GM23338 (cell line): ENCODE measurements at regions not wholly inside any gene's neighbourhood (a gene's known extent, or its start where the extent isn't known, plus 50 kb on each side); places are given as distances from the start of the nearest gene placed in this dataset.

ENCODE experiments used
- ATAC-seq: fragments of 200-7000 bp; cut with Tn5 transposase; 3 replicates; pipeline ENCODE4 v1.9.1; 2020
- DNase-seq: peaks from one replicate; pipeline ENCODE4 v3.0.0-alpha.2; 2015; ENCODE audit warnings: low spot score
- H2AFZ ChIP-seq: fragments of 200-600 bp; sonication (generic); 2 replicates; pipeline ENCODE4 v1.8.0; 2016; ENCODE audit warnings: antibody characterized with exemption, mild to moderate bottlenecking, moderate library complexity
- H3F3A ChIP-seq: fragments of 200-600 bp; sonication (generic); replicated peaks from 2 replicates; pipeline ENCODE4 v1.8.0; 2017; ENCODE audit warnings: antibody characterized with exemption, mixed run types, low read depth
- H3K27ac ChIP-seq: fragments of 200-600 bp; sonication (generic); 2 replicates; pipeline ENCODE4 v1.6.1; 2016; ENCODE audit warnings: low read depth
- H3K27me3 ChIP-seq: fragments of 200-600 bp; sonication (generic); 2 replicates; pipeline ENCODE4 v1.8.0; 2016; ENCODE audit warnings: mild to moderate bottlenecking, mixed run types, moderate library complexity; ENCODE audit not compliant: insufficient read depth
- H3K36me3 ChIP-seq: fragments of 200-600 bp; sonication (generic); 2 replicates; pipeline ENCODE4 v1.8.0; 2016; ENCODE audit warnings: mild to moderate bottlenecking; ENCODE audit not compliant: insufficient read depth
- H3K4me1 ChIP-seq: fragments of 200-600 bp; sonication (generic); 2 replicates; pipeline ENCODE4 v1.8.0; 2016; ENCODE audit warnings: mild to moderate bottlenecking, moderate library complexity; ENCODE audit not compliant: insufficient read depth
- H3K4me2 ChIP-seq: fragments of 200-600 bp; sonication (generic); 2 replicates; pipeline ENCODE4 v1.7.1; 2017; ENCODE audit warnings: mixed run types
- H3K4me3 ChIP-seq: fragments of 200-600 bp; sonication (generic); 2 replicates; pipeline ENCODE4 v1.6.1; 2016; ENCODE audit warnings: mixed run types
- H3K79me2 ChIP-seq: fragments of 200-600 bp; sonication (generic); replicated peaks from 2 replicates; pipeline ENCODE4 v1.8.0; 2017; ENCODE audit warnings: mild to moderate bottlenecking; ENCODE audit not compliant: insufficient read depth
- H3K9me2 ChIP-seq: fragments of 200-600 bp; sonication (generic); 2 replicates; pipeline ENCODE4 v1.8.0; 2017; ENCODE audit not compliant: insufficient read depth
- H4K20me1 ChIP-seq: fragments of 200-600 bp; sonication (generic); replicated peaks from 2 replicates; pipeline ENCODE4 v1.8.0; 2017; ENCODE audit warnings: mild to moderate bottlenecking; ENCODE audit not compliant: insufficient read depth
- H3K27ac Mint-ChIP-seq: 2 replicates; pipeline ENCODE4 v1.8.0; 2020; ENCODE audit warnings: inconsistent platforms, mild to moderate bottlenecking, moderate library complexity, mixed read lengths
- H3K27me3 Mint-ChIP-seq: 3 replicates; pipeline ENCODE4 v1.8.0; 2022; ENCODE audit warnings: low read depth, mild to moderate bottlenecking, moderate library complexity, mixed read lengths, inconsistent platforms; ENCODE audit not compliant: insufficient read depth, poor library complexity
- H3K36me3 Mint-ChIP-seq: 3 replicates; pipeline ENCODE4 v1.8.0; 2021; ENCODE audit warnings: low read depth, mild to moderate bottlenecking, inconsistent platforms, moderate library complexity, mixed read lengths
- H3K4me1 Mint-ChIP-seq: 3 replicates; pipeline ENCODE4 v1.8.0; 2020; ENCODE audit warnings: mild to moderate bottlenecking, inconsistent platforms, mixed read lengths
- H3K4me3 Mint-ChIP-seq: 3 replicates; pipeline ENCODE4 v1.8.0; 2021; ENCODE audit warnings: moderate library complexity, mild to moderate bottlenecking, inconsistent platforms, mixed read lengths
- H3K9me3 Mint-ChIP-seq: 3 replicates; pipeline ENCODE4 v1.8.0; 2020; ENCODE audit warnings: moderate library complexity, mild to moderate bottlenecking, inconsistent platforms, mixed read lengths
- EZH2 ChIP-seq: fragments of 200-600 bp; sonication (generic); IDR thresholded peaks from one replicate; pipeline ENCODE4 v1.8.0; 2017; ENCODE audit warnings: antibody characterized with exemption, mild to moderate bottlenecking, low read depth; ENCODE audit not compliant: unreplicated experiment
- EZH2phosphoT487 ChIP-seq: fragments of 200-600 bp; sonication (generic); IDR thresholded peaks from one replicate; pipeline ENCODE4 v1.8.1; 2018; ENCODE audit warnings: antibody characterized with exemption; ENCODE audit not compliant: unreplicated experiment
- JUNB ChIP-seq: IDR thresholded peaks from one replicate; pipeline ENCODE4 v1.6.1; 2016; ENCODE audit warnings: antibody characterized with exemption; ENCODE audit not compliant: unreplicated experiment
- NANOG ChIP-seq: IDR thresholded peaks from 2 replicates; pipeline ENCODE4 v1.6.1; 2016; ENCODE audit warnings: antibody characterized with exemption, borderline replicate concordance
- POLR2AphosphoS5 ChIP-seq: IDR thresholded peaks from 2 replicates; pipeline ENCODE4 v1.6.1; 2016; ENCODE audit warnings: antibody characterized with exemption, low read depth
- STAT1 ChIP-seq: IDR thresholded peaks from one replicate; pipeline ENCODE4 v1.6.1; 2016; ENCODE audit warnings: antibody characterized with exemption; ENCODE audit not compliant: unreplicated experiment
- ZNF114 ChIP-seq: fragments of 250-450 bp; sonication (Bioruptor Pico); IDR thresholded peaks from 2 replicates; pipeline ENCODE4 v1.5.0; 2020; ENCODE audit warnings: mild to moderate bottlenecking, moderate library complexity
- ZNF331 ChIP-seq: fragments of 250-450 bp; sonication (Bioruptor Pico); IDR thresholded peaks from 2 replicates; pipeline ENCODE4 v1.5.0; 2020; ENCODE audit warnings: low read depth, mild to moderate bottlenecking, moderate library complexity
- TF ChIP-seq, protein P1 (sequence below), 2 experiments: fragments of 200-600 bp in 1 of 2; sonication (generic) in 1 of 2; conservative IDR thresholded peaks; 2 replicates each; pipeline versions ENCODE4 v1.5.1 to v1.6.1; 2016 to 2017; ENCODE audit warnings: antibody characterized with exemption in 2 of 2, low read depth in 2 of 2, mild to moderate bottlenecking in 2 of 2, moderate library complexity in 1 of 2
- TF ChIP-seq, protein P2 (sequence below): IDR thresholded peaks from 2 replicates; pipeline ENCODE4 v1.6.1; 2016; ENCODE audit warnings: antibody characterized with exemption
- TF ChIP-seq, protein P3 (sequence below): IDR thresholded peaks from one replicate; pipeline ENCODE4 v1.6.1; 2018; ENCODE audit warnings: antibody characterized with exemption; ENCODE audit not compliant: unreplicated experiment

DNA sequence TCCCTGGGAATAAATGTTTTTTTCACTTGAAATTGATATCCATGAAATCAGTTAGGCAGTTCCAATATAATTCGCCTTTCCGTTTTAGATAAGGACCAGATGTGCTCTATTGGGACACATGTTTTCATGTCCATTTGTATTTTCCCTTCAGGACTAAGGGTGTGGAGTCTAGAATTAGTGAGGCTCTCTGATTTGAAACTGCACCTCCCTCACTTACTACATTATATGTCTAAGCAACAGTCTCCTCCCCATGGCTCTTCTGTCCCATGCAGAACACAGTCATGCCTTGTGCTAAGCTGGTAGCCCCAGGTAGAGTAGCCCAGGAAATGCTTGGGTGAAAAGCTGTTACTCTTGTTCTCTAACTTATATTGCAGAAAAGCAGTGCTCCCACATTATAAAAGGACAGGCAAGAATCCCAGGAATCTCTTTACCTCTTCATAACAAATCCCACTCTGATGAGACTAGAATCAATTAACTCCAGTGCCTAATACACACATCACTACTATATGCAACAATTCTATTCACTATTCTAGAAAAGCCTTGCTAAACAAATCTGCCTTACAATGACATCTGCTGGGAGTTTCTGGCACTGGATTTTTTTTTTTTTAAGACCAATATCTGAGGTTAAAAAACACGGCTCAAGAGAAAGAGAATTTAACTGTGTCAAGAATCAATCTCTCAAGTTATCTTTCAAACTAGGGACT, 293.9 kb downstream of the SNX13 start:
- H3K27ac ChIP-seq: no peak overlapping the region
- 0 out of 2 replicates have a peak, but pooled peaks cover 4% of the 10 kb centered on the region for H3K4me1 ChIP-seq
- no peaks in the 10 kb centered on the region for H3K27me3 ChIP-seq
- H3K4me2 ChIP-seq: no peak overlapping the region
- peaks cover 21% of the 10 kb centered on the region for H3K9me3 Mint-ChIP-seq
- ATAC-seq (peak; percentile 64), DNase-seq (peak; percentile 38)
- peaks cover 11% of the 10 kb centered on the region for H3K36me3 Mint-ChIP-seq
- H3F3A ChIP-seq: no peaks in the 10 kb centered on the region
- H3K79me2 ChIP-seq: no peaks in the 10 kb centered on the region
- no peaks in the 10 kb centered on the region for H3K9me2 ChIP-seq
- H3K4me3 ChIP-seq: no peak overlapping the region
- H2AFZ ChIP-seq: no peak overlapping the region
- H3K36me3 ChIP-seq: no peaks in the 10 kb centered on the region
- peaks cover 2% of the 10 kb centered on the region for H3K27me3 Mint-ChIP-seq
- no peak for TF ChIP-seq EZH2
- TF ChIP-seq, protein P1, sequence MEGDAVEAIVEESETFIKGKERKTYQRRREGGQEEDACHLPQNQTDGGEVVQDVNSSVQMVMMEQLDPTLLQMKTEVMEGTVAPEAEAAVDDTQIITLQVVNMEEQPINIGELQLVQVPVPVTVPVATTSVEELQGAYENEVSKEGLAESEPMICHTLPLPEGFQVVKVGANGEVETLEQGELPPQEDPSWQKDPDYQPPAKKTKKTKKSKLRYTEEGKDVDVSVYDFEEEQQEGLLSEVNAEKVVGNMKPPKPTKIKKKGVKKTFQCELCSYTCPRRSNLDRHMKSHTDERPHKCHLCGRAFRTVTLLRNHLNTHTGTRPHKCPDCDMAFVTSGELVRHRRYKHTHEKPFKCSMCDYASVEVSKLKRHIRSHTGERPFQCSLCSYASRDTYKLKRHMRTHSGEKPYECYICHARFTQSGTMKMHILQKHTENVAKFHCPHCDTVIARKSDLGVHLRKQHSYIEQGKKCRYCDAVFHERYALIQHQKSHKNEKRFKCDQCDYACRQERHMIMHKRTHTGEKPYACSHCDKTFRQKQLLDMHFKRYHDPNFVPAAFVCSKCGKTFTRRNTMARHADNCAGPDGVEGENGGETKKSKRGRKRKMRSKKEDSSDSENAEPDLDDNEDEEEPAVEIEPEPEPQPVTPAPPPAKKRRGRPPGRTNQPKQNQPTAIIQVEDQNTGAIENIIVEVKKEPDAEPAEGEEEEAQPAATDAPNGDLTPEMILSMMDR (conservative IDR thresholded peaks at IDR 0.05; ENCODE audit: low read depth in 2 of 2): peak in 1 of 2 experiments; percentile 35; a peak in 3 of 4 replicates
- H3K4me3 Mint-ChIP-seq: no peak overlapping the region
- peak overlapping the region; percentile 19; the same call in 1 of the 2 replicates for H3K27ac Mint-ChIP-seq
- H4K20me1 ChIP-seq: no peaks in the 10 kb centered on the region
- H3K4me1 Mint-ChIP-seq: peaks cover 10% of the 10 kb centered on the region

DNA sequence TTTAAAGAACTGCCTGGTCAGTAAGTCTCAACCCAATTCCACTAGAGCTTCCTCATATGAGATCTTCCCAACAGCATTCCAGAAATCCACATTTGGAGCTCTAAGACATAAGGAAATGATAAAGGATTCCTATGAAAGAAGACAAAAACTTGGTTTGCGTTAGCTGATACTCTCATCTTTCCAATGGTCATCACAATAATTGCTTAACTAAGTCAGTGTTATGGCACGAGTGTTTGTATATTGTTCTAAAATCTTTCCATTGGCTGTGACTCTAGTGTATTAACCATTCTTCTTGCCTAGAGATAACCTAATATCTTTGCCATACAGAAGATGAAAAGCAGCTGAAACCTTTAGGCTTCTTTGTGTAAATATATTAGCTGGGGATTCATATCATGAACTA, 289.0 kb downstream of the SNX13 start:
- no peaks in the 10 kb centered on the region for H3K27me3 ChIP-seq
- no peaks in the 10 kb centered on the region for H3K27me3 Mint-ChIP-seq
- H3K4me1 Mint-ChIP-seq: peaks cover 7% of the 10 kb centered on the region
- H3K27ac ChIP-seq: no peak overlapping the region
- no peaks in the 10 kb centered on the region for H3K9me3 Mint-ChIP-seq
- DNase-seq (no peak), ATAC-seq (no peak)
- H3K4me2 ChIP-seq: no peak overlapping the region
- no peak overlapping the region for H3K27ac Mint-ChIP-seq
- H3K4me1 ChIP-seq: 0 out of 2 replicates have a peak, but pooled peaks cover 4% of the 10 kb centered on the region
- no peaks in the 10 kb centered on the region for H3F3A ChIP-seq
- H2AFZ ChIP-seq: no peak overlapping the region
- no peak overlapping the region for H3K4me3 ChIP-seq
- H3K36me3 ChIP-seq: no peaks in the 10 kb centered on the region
- no peaks in the 10 kb centered on the region for H3K9me2 ChIP-seq
- H3K36me3 Mint-ChIP-seq: no peaks in the 10 kb centered on the region
- H3K79me2 ChIP-seq: no peaks in the 10 kb centered on the region
- no peak overlapping the region for H3K4me3 Mint-ChIP-seq
- no peaks in the 10 kb centered on the region for H4K20me1 ChIP-seq
- TF ChIP-seq, protein P1 (conservative IDR thresholded peaks at IDR 0.05; ENCODE audit: low read depth in 2 of 2): no peak
- TF ChIP-seq STAT1: no peak
- no peak for TF ChIP-seq ZNF114 (CRISPR knock-in tag)
- TF ChIP-seq, protein P2, sequence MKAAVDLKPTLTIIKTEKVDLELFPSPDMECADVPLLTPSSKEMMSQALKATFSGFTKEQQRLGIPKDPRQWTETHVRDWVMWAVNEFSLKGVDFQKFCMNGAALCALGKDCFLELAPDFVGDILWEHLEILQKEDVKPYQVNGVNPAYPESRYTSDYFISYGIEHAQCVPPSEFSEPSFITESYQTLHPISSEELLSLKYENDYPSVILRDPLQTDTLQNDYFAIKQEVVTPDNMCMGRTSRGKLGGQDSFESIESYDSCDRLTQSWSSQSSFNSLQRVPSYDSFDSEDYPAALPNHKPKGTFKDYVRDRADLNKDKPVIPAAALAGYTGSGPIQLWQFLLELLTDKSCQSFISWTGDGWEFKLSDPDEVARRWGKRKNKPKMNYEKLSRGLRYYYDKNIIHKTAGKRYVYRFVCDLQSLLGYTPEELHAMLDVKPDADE: no peak
- no peak for TF ChIP-seq NANOG
- no peak for TF ChIP-seq EZH2phosphoT487
- TF ChIP-seq EZH2: no peak
- no peak for TF ChIP-seq ZNF331 (CRISPR knock-in tag)
- TF ChIP-seq JUNB: no peak
- TF ChIP-seq, protein P3, sequence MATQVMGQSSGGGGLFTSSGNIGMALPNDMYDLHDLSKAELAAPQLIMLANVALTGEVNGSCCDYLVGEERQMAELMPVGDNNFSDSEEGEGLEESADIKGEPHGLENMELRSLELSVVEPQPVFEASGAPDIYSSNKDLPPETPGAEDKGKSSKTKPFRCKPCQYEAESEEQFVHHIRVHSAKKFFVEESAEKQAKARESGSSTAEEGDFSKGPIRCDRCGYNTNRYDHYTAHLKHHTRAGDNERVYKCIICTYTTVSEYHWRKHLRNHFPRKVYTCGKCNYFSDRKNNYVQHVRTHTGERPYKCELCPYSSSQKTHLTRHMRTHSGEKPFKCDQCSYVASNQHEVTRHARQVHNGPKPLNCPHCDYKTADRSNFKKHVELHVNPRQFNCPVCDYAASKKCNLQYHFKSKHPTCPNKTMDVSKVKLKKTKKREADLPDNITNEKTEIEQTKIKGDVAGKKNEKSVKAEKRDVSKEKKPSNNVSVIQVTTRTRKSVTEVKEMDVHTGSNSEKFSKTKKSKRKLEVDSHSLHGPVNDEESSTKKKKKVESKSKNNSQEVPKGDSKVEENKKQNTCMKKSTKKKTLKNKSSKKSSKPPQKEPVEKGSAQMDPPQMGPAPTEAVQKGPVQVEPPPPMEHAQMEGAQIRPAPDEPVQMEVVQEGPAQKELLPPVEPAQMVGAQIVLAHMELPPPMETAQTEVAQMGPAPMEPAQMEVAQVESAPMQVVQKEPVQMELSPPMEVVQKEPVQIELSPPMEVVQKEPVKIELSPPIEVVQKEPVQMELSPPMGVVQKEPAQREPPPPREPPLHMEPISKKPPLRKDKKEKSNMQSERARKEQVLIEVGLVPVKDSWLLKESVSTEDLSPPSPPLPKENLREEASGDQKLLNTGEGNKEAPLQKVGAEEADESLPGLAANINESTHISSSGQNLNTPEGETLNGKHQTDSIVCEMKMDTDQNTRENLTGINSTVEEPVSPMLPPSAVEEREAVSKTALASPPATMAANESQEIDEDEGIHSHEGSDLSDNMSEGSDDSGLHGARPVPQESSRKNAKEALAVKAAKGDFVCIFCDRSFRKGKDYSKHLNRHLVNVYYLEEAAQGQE: no peak
- no peak for TF ChIP-seq POLR2AphosphoS5
